GM19438 (cell line): ENCODE measurements at regions not wholly inside any gene's neighbourhood (a gene's known extent, or its start where the extent isn't known, plus 50 kb on each side); places are given as distances from the start of the nearest gene placed in this dataset.
"Not testable (repeated sequence)": the region's sequence is repeated elsewhere in the genome, so short reads cannot be mapped to it uniquely, and the experiment has no call there.

Experiments used
- ATAC-seq: cut with Tn5 transposase; IDR thresholded peaks from one replicate; pipeline ENCODE4 v1.9.1; 2021; ENCODE audit warnings: low read depth; ENCODE audit not compliant: unreplicated experiment

- no peak for ATAC-seq
Observed at GRCh38 chr11:116046127-116046526, 541.9 kb upstream of the CADM1 start.

GRCh38 chr11:116044941-116045340 is 540.7 kb upstream of the CADM1 start:
- no peak for ATAC-seq

GRCh38 chr11:116044520-116044919 is 540.3 kb upstream of the CADM1 start:
- no peak for ATAC-seq

- ATAC-seq = no peak
Observed at GRCh38 chr11:116043857-116044256, 539.6 kb upstream of the CADM1 start.

GRCh38 chr11:116043059-116043458 is 538.8 kb upstream of the CADM1 start:
- not testable (repeated sequence) for ATAC-seq

GRCh38 chr11:116042146-116042545 is 537.9 kb upstream of the CADM1 start:
- no peak for ATAC-seq

- ATAC-seq = no peak
Observed at GRCh38 chr11:116037861-116038260, 533.6 kb upstream of the CADM1 start.

- ATAC-seq = no peak
Observed at GRCh38 chr11:116035977-116036376, 531.8 kb upstream of the CADM1 start.

- ATAC-seq = no peak
Observed at GRCh38 chr11:116033931-116034553, 529.8 kb upstream of the CADM1 start.

- no peak for ATAC-seq
Observed at GRCh38 chr11:116030697-116031331, 526.6 kb upstream of the CADM1 start.

GRCh38 chr11:116028506-116028905 is 524.3 kb upstream of the CADM1 start:
- ATAC-seq = not testable (repeated sequence)

GRCh38 chr11:115999437-115999836 is 495.2 kb upstream of the CADM1 start:
- no peak for ATAC-seq

GRCh38 chr11:115996808-115997188 is 492.6 kb upstream of the CADM1 start:
- ATAC-seq = no peak

- peak; percentile 97 for ATAC-seq
Observed at GRCh38 chr11:115996125-115996807, 492.1 kb upstream of the CADM1 start.

- ATAC-seq = no peak
Observed at GRCh38 chr11:115993590-115993989, 489.4 kb upstream of the CADM1 start.

GRCh38 chr11:115990004-115990447 is 485.8 kb upstream of the CADM1 start:
- peak; percentile 71 for ATAC-seq

- no peak for ATAC-seq
Observed at GRCh38 chr11:115985896-115986295, 481.7 kb upstream of the CADM1 start.

GRCh38 chr11:115984228-115984627 is 480.0 kb upstream of the CADM1 start:
- ATAC-seq = no peak

- no peak for ATAC-seq
Observed at GRCh38 chr11:115982666-115983065, 478.5 kb upstream of the CADM1 start.

- ATAC-seq = no peak
Observed at GRCh38 chr11:115981814-115982471, 477.7 kb upstream of the CADM1 start.

- no peak for ATAC-seq
Observed at GRCh38 chr11:115981104-115981481, 476.9 kb upstream of the CADM1 start.
